Trophoblast cell (in vitro differentiated cells and primary cell): ENCODE measurements at regions not wholly inside any gene's neighbourhood (a gene's known extent, or its start where the extent isn't known, plus 50 kb on each side); places are given as distances from the start of the nearest gene placed in this dataset.

Experiments
- DNase-seq, 2 donors: peaks; one replicate each; pipeline ENCODE4 v3.0.0-alpha.2; 2016
- H2AFZ ChIP-seq: 2 replicates; pipeline ENCODE4 v1.6.1; 2013; ENCODE audit warnings: low read length, moderate library complexity, mild to moderate bottlenecking; ENCODE audit not compliant: insufficient read depth, poor library complexity
- H2AK5ac ChIP-seq: 2 replicates; pipeline ENCODE4 v1.6.1; 2013; ENCODE audit warnings: mild to moderate bottlenecking, low read length
- H2BK120ac ChIP-seq: 2 replicates; pipeline ENCODE4 v1.6.1; 2013; ENCODE audit warnings: low read length, mild to moderate bottlenecking, moderate library complexity; ENCODE audit not compliant: insufficient read depth, poor library complexity
- H2BK12ac ChIP-seq: 2 replicates; pipeline ENCODE4 v1.6.1; 2013; ENCODE audit warnings: mild to moderate bottlenecking, low read length, moderate library complexity
- H2BK5ac ChIP-seq: 2 replicates; pipeline ENCODE4 v1.6.1; 2013; ENCODE audit warnings: low read length, low read depth, moderate library complexity, mild to moderate bottlenecking; ENCODE audit not compliant: poor library complexity
- H3K14ac ChIP-seq: 2 replicates; pipeline ENCODE4 v1.6.1; 2013; ENCODE audit warnings: mild to moderate bottlenecking, low read length
- H3K18ac ChIP-seq: 2 replicates; pipeline ENCODE4 v1.6.1; 2013; ENCODE audit warnings: mild to moderate bottlenecking, low read length
- H3K23ac ChIP-seq: 2 replicates; pipeline ENCODE4 v1.6.1; 2013; ENCODE audit warnings: low read length
- H3K27ac ChIP-seq: 2 replicates; pipeline ENCODE4 v1.5.1; 2013; ENCODE audit warnings: low read depth, mild to moderate bottlenecking, inconsistent platforms, low read length, moderate library complexity
- H3K27me3 ChIP-seq: 2 replicates; pipeline ENCODE4 v1.6.1; 2013; ENCODE audit warnings: inconsistent platforms, mild to moderate bottlenecking, low read length, moderate library complexity; ENCODE audit not compliant: insufficient read depth
- H3K36me3 ChIP-seq, 2 experiments: 1 replicate in 1 of 2; 2 replicates in 1 of 2; pipeline ENCODE4 v1.6.1; 2013; ENCODE audit warnings: low read length in 2 of 2, mild to moderate bottlenecking in 2 of 2, moderate library complexity in 1 of 2; ENCODE audit not compliant: insufficient read depth in 2 of 2, control insufficient read depth in 1 of 2
- H3K4ac ChIP-seq: 2 replicates; pipeline ENCODE4 v1.6.1; 2013; ENCODE audit warnings: low read depth, mild to moderate bottlenecking, low read length, moderate library complexity
- H3K4me1 ChIP-seq, 2 experiments: 1 replicate in 1 of 2; 2 replicates in 1 of 2; pipeline ENCODE4 v1.6.1; 2013; ENCODE audit warnings: low read length in 2 of 2, mild to moderate bottlenecking in 2 of 2, moderate library complexity in 1 of 2; ENCODE audit not compliant: insufficient read depth in 2 of 2, control insufficient read depth in 1 of 2
- H3K4me2 ChIP-seq: 2 replicates; pipeline ENCODE4 v1.6.1; 2013; ENCODE audit warnings: inconsistent platforms, mild to moderate bottlenecking, low read length, moderate library complexity
- H3K4me3 ChIP-seq: 2 replicates; pipeline ENCODE4 v1.5.1; 2013; ENCODE audit warnings: mild to moderate bottlenecking, low read depth, low read length, inconsistent platforms
- H3K79me1 ChIP-seq: one replicate; pipeline ENCODE4 v1.6.1; 2013; ENCODE audit warnings: low read length
- H3K79me2 ChIP-seq: 2 replicates; pipeline ENCODE4 v1.6.1; 2013; ENCODE audit warnings: low read length, mild to moderate bottlenecking; ENCODE audit not compliant: control insufficient read depth, insufficient read depth, poor library complexity
- H3K9ac ChIP-seq: 2 replicates; pipeline ENCODE4 v1.6.1; 2013; ENCODE audit warnings: mild to moderate bottlenecking, low read length
- H3K9me3 ChIP-seq: 2 replicates; pipeline ENCODE4 v1.6.1; 2013; ENCODE audit warnings: low read depth, mild to moderate bottlenecking, control low read depth, inconsistent platforms, low read length; ENCODE audit not compliant: insufficient read depth
- H4K12ac ChIP-seq: 2 replicates; pipeline ENCODE4 v1.6.1; 2013; ENCODE audit warnings: low read depth, mild to moderate bottlenecking, low read length, moderate library complexity
- H4K8ac ChIP-seq: 2 replicates; pipeline ENCODE4 v1.6.1; 2013; ENCODE audit warnings: low read depth, mild to moderate bottlenecking, low read length, moderate library complexity
- H4K91ac ChIP-seq: one replicate; pipeline ENCODE4 v1.6.1; 2013; ENCODE audit warnings: low read depth, mild to moderate bottlenecking, low read length, moderate library complexity
- WGBS: extraction: QIAGEN DNeasy Blood & Tissue Kit; methylation state at CpG from one replicate; pipeline ENCODE4 v1.1.7; 2013; ENCODE audit warnings: missing lambda C conversion rate; ENCODE audit not compliant: insufficient read length, insufficient coverage; ENCODE audit errors: extremely low coverage; 5-methylcytosine and 5-hydroxymethylcytosine counted together

GRCh38 chr13:36553491-36553890 lies 120.3 kb upstream of the SERTM1 start:
- Histone ChIP-seq H4K12ac (no peak overlapping the region), H2AK5ac (no peak overlapping the region), H4K8ac (no peak overlapping the region), H2BK120ac (no peak overlapping the region), H2AFZ (no peak overlapping the region), H3K4me1 (no peaks in the 10 kb centered on the region), H3K79me2 (no peaks in the 10 kb centered on the region), H3K9me3 (no peaks in the 10 kb centered on the region), H2BK12ac (no peak overlapping the region), H3K79me1 (no peaks in the 10 kb centered on the region), H2BK5ac (no peak overlapping the region), H3K36me3 (no peaks in the 10 kb centered on the region), H3K4me2 (no peak overlapping the region), H3K4ac (no peak overlapping the region), H3K27me3 (no peaks in the 10 kb centered on the region), H3K18ac (no peak overlapping the region), H3K9ac (no peak overlapping the region), H3K14ac (no peak overlapping the region), H3K4me3 (no peak overlapping the region), H3K23ac (no peak overlapping the region), H4K91ac (no peak overlapping the region), H3K27ac (no peak overlapping the region)
- DNase-seq: peak; percentile 22 to 50
- WGBS: no CpG with 5 or more reads among the region's 1 CpG

GRCh38 chr13:36555151-36555986 lies 118.5 kb upstream of the SERTM1 start:
- no peak overlapping the region for H4K8ac ChIP-seq
- no peaks in the 10 kb centered on the region for H3K9me3 ChIP-seq
- H3K4me3 ChIP-seq: no peak overlapping the region
- no peak overlapping the region for H3K27ac ChIP-seq
- H3K23ac ChIP-seq: no peak overlapping the region
- H2BK5ac ChIP-seq: no peak overlapping the region
- H3K79me2 ChIP-seq: no peaks in the 10 kb centered on the region
- DNase-seq: no peak
- WGBS: no CpG with 5 or more reads among the region's 5 CpGs
- no peak overlapping the region for H3K4ac ChIP-seq
- H2AK5ac ChIP-seq: no peak overlapping the region
- H2BK12ac ChIP-seq: no peak overlapping the region
- H3K18ac ChIP-seq: no peak overlapping the region
- H2AFZ ChIP-seq: no peak overlapping the region
- no peaks in the 10 kb centered on the region for H3K27me3 ChIP-seq
- no peak overlapping the region for H3K14ac ChIP-seq
- H4K91ac ChIP-seq: no peak overlapping the region
- H3K36me3 ChIP-seq: no peaks in the 10 kb centered on the region
- H4K12ac ChIP-seq: no peak overlapping the region
- no peaks in the 10 kb centered on the region for H3K79me1 ChIP-seq
- H3K4me2 ChIP-seq: no peak overlapping the region
- no peak overlapping the region for H3K9ac ChIP-seq
- H3K4me1 ChIP-seq: peaks cover 0 to 2% of the 10 kb centered on the region in 2 experiments
- H2BK120ac ChIP-seq: no peak overlapping the region

- no peak overlapping the region for H3K4me2 ChIP-seq
- no peaks in the 10 kb centered on the region for H3K9me3 ChIP-seq
- H2BK12ac ChIP-seq: no peak overlapping the region
- WGBS: no CpG with 5 or more reads among the region's 3 CpGs
- no peak overlapping the region for H4K8ac ChIP-seq
- H2BK120ac ChIP-seq: no peak overlapping the region
- H4K91ac ChIP-seq: no peak overlapping the region
- H3K18ac ChIP-seq: no peak overlapping the region
- H2AFZ ChIP-seq: no peak overlapping the region
- no peak overlapping the region for H3K4me3 ChIP-seq
- no peak overlapping the region for H3K14ac ChIP-seq
- no peaks in the 10 kb centered on the region for H3K79me2 ChIP-seq
- H3K27ac ChIP-seq: no peak overlapping the region
- no peaks in the 10 kb centered on the region for H3K36me3 ChIP-seq
- no peak for DNase-seq
- peaks cover 0 to 4% of the 10 kb centered on the region in 2 experiments for H3K4me1 ChIP-seq
- no peak overlapping the region for H3K23ac ChIP-seq
- no peaks in the 10 kb centered on the region for H3K79me1 ChIP-seq
- H3K9ac ChIP-seq: no peak overlapping the region
- no peak overlapping the region for H2BK5ac ChIP-seq
- no peak overlapping the region for H4K12ac ChIP-seq
- no peaks in the 10 kb centered on the region for H3K27me3 ChIP-seq
- no peak overlapping the region for H2AK5ac ChIP-seq
- no peak overlapping the region for H3K4ac ChIP-seq
These were observed 114.4 kb upstream of the SERTM1 start for GRCh38 chr13:36559375-36559774.

GRCh38 chr13:36567485-36567884 lies 106.3 kb upstream of the SERTM1 start:
- H4K91ac ChIP-seq: no peak overlapping the region

More at GRCh38 chr13:36567485-36567884, 106.3 kb upstream of the SERTM1 start:
- no peak overlapping the region for H3K23ac ChIP-seq
- H2BK5ac ChIP-seq: no peak overlapping the region
- no peaks in the 10 kb centered on the region for H3K79me1 ChIP-seq
- no peak overlapping the region for H3K4me2 ChIP-seq
- H3K4ac ChIP-seq: no peak overlapping the region
- no peak for DNase-seq
- H3K4me1 ChIP-seq: no peaks in the 10 kb centered on the region
- H3K14ac ChIP-seq: no peak overlapping the region
- H3K9me3 ChIP-seq: no peaks in the 10 kb centered on the region
- WGBS: 100% methylated on average over 2 of the region's 5 CpGs
- H3K27me3 ChIP-seq: no peaks in the 10 kb centered on the region
- no peaks in the 10 kb centered on the region for H3K36me3 ChIP-seq
- no peak overlapping the region for H2BK120ac ChIP-seq
- H3K18ac ChIP-seq: no peak overlapping the region
- H3K4me3 ChIP-seq: no peak overlapping the region
- no peak overlapping the region for H3K27ac ChIP-seq
- no peak overlapping the region for H4K12ac ChIP-seq
- no peak overlapping the region for H2BK12ac ChIP-seq
- H4K8ac ChIP-seq: no peak overlapping the region
- no peak overlapping the region for H3K9ac ChIP-seq
- no peaks in the 10 kb centered on the region for H3K79me2 ChIP-seq
- H2AFZ ChIP-seq: no peak overlapping the region
- H2AK5ac ChIP-seq: no peak overlapping the region
